ENCODE measurements at regions not wholly inside any gene's neighbourhood (a gene's known extent, or its start where the extent isn't known, plus 50 kb on each side); places are given as distances from the start of the nearest gene placed in this dataset.
"Not testable (repeated sequence)": the region's sequence is repeated elsewhere in the genome, so short reads cannot be mapped to it uniquely, and the experiment has no call there.

DNA sequence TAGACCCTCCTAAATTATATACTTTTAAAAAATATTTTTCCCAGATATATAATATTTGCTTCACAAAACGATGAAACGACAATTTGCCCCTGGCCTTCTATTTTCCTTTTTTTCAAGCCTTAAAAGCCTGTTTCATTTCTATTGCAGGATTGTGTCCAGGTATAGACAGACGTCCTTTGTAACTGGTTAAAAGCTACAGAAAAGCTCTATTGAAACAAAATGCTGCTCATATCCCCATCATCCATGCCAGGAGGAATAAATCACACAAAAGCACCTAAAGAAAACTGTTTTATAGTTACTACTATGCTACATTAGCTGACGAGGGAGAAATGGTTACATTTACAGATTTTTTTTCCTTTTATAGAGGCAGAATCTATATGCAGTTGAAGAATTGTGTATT, 765.1 kb downstream of the DIAPH3 start:
- Histone ChIP-seq H3K36me3 (no peaks in the 10 kb centered on the region), H3K27me3 (no peaks in the 10 kb centered on the region)
- WGBS, 2 donors: 82 to 87% methylated on average over 4 of the region's 4 CpGs

DNA sequence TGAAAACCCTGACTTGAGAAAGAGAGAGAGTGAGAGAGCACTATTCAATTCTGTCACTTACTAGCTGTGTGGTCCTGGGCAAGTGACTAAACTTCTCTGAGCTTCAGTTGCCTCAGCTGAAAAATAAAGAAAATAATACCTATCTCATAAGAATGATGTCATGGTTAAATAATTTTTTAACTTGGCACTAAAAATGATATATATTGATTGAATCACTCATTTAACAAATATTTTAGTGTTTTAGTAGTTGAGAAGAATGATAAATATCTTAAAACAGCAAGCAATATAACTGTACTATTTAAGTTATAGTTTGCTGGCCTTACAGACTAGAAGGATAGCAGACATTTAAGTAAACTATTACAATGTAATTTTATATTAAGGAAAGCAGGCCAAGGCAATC, 764.2 kb downstream of the DIAPH3 start:
- Histone ChIP-seq H3K36me3 (no peaks in the 10 kb centered on the region), H3K27me3 (no peaks in the 10 kb centered on the region), H3K4me1 (peaks cover 0 to 7% (median 3%) of the 10 kb centered on the region in 4 donors), H3K27ac (no peak overlapping the region), H3K9me3 (no peaks in the 10 kb centered on the region), H3K4me3 (no peak overlapping the region)
- ATAC-seq (ENCODE audit: low FRiP score in 2 of 2) (no peak), DNase-seq (no peak)
- TF ChIP-seq POLR2AphosphoS5 (IDR thresholded peaks at IDR 0.05): no peak
- TF ChIP-seq, protein P1, sequence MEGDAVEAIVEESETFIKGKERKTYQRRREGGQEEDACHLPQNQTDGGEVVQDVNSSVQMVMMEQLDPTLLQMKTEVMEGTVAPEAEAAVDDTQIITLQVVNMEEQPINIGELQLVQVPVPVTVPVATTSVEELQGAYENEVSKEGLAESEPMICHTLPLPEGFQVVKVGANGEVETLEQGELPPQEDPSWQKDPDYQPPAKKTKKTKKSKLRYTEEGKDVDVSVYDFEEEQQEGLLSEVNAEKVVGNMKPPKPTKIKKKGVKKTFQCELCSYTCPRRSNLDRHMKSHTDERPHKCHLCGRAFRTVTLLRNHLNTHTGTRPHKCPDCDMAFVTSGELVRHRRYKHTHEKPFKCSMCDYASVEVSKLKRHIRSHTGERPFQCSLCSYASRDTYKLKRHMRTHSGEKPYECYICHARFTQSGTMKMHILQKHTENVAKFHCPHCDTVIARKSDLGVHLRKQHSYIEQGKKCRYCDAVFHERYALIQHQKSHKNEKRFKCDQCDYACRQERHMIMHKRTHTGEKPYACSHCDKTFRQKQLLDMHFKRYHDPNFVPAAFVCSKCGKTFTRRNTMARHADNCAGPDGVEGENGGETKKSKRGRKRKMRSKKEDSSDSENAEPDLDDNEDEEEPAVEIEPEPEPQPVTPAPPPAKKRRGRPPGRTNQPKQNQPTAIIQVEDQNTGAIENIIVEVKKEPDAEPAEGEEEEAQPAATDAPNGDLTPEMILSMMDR (IDR thresholded peaks at IDR 0.05): no peak
- no peak for TF ChIP-seq EP300 (IDR thresholded peaks at IDR 0.05)
- TF ChIP-seq POLR2A (IDR thresholded peaks at IDR 0.05): no peak

More for the DNA sequence above, 765.1 kb downstream of the DIAPH3 start:
- DNase-seq (no peak), ATAC-seq (ENCODE audit: low FRiP score in 2 of 2) (no peak)
- Histone ChIP-seq H3K4me1 (peaks cover 0 to 7% (median 3%) of the 10 kb centered on the region in 4 donors), H3K9me3 (no peaks in the 10 kb centered on the region), H3K27ac (peak overlapping the region in 3 of 4 donors; percentile 9 to 72 (median 16)), H3K4me3 (no peak overlapping the region)
- TF ChIP-seq POLR2AphosphoS5 (IDR thresholded peaks at IDR 0.05): no peak
- TF ChIP-seq EP300 (IDR thresholded peaks at IDR 0.05): no peak
- TF ChIP-seq, protein P1 (IDR thresholded peaks at IDR 0.05): no peak
- TF ChIP-seq POLR2A (IDR thresholded peaks at IDR 0.05): no peak

DNA sequence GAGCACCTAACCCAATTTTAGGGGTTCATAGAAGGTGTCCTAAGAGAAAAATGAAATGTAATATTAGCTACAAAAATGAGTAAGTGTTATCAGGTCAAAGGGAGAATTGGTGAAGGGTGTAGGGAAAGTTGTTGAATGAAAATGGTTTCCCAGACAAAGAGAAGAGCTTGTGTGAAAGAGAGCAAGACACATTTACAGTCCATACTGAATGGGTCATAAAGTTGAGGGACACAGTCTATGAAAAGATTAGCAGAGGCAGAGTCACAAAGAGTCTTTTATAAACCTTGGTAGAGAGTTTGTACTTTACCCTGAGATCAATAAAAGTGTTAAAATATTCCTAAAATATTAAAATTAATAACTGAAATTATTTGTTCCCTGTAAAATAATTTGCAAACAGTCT, 759.4 kb downstream of the DIAPH3 start:
- DNase-seq: no peak
- H3K27me3 ChIP-seq: no peaks in the 10 kb centered on the region
- H3K27ac ChIP-seq: no peak overlapping the region
- ATAC-seq (ENCODE audit: low FRiP score in 2 of 2): no peak
- TF ChIP-seq EP300 (IDR thresholded peaks at IDR 0.05): no peak
- TF ChIP-seq POLR2A (IDR thresholded peaks at IDR 0.05): no peak
- TF ChIP-seq, protein P1 (IDR thresholded peaks at IDR 0.05): no peak
- TF ChIP-seq POLR2AphosphoS5 (IDR thresholded peaks at IDR 0.05): no peak
- peaks cover 0 to 9% (median 3%) of the 10 kb centered on the region in 4 donors for H3K9me3 ChIP-seq
- H3K36me3 ChIP-seq: no peaks in the 10 kb centered on the region
- no peak overlapping the region for H3K4me3 ChIP-seq
- peaks cover 0 to 3% (median 1%) of the 10 kb centered on the region in 4 donors for H3K4me1 ChIP-seq

DNA sequence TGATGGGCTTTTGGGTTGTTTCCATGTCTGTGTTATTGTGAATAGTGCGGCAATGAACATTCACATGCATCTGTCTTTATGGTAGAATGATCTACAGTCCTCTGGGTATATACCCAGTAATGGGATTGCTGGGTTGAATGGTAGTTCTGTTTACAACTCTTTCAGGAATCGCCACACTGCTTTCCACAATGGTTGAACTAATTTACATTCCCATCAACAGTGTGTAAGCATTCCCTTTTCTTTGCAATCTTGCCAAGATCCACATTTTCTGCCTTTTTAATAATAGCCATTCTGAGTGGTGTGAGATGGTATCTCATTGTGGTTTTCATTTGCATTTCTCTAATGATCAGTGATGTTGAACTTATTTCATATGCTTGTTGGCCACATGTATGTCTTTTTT, 756.5 kb downstream of the DIAPH3 start:
- H3K27ac ChIP-seq; H3K27me3 ChIP-seq; H3K4me1 ChIP-seq; ATAC-seq (ENCODE audit: low FRiP score in 2 of 2); H3K4me3 ChIP-seq; H3K9me3 ChIP-seq; H3K36me3 ChIP-seq; DNase-seq: not testable (repeated sequence)
- WGBS, 2 donors: 92 to 98% methylated on average over 2 of the region's 2 CpGs

DNA sequence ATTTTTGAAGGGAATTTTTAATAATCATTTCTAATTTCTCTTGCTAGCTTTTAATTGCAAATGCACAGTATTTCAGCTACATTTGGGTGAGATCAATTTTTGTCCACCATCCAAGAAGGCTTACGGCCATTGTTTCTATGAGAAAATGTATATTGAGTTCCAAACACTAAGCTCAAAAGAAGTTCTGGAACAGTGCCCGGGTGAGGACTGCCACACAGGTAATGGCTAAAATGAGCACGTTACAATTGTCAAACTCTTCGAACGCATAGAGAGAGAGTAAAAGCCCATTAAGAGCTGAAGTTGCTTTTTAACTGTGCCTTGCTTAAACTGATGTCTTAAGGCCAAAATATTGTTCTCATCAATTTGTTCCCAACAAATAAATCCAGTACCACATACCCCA, 755.0 kb downstream of the DIAPH3 start:
- H3K4me3 ChIP-seq: no peak overlapping the region
- no peaks in the 10 kb centered on the region for H3K36me3 ChIP-seq
- ATAC-seq (ENCODE audit: low FRiP score in 2 of 2): no peak
- no peak for TF ChIP-seq EP300 (IDR thresholded peaks at IDR 0.05)
- TF ChIP-seq POLR2AphosphoS5 (IDR thresholded peaks at IDR 0.05): no peak
- WGBS, 2 donors: 89 to 90% methylated on average over 5 of the region's 5 CpGs
- no peaks in the 10 kb centered on the region for H3K27me3 ChIP-seq
- H3K27ac ChIP-seq: no peak overlapping the region
- peaks cover 0 to 7% (median 3%) of the 10 kb centered on the region in 4 donors for H3K4me1 ChIP-seq
- no peak for DNase-seq
- H3K9me3 ChIP-seq: peaks cover 0 to 9% (median 3%) of the 10 kb centered on the region in 4 donors

DNA sequence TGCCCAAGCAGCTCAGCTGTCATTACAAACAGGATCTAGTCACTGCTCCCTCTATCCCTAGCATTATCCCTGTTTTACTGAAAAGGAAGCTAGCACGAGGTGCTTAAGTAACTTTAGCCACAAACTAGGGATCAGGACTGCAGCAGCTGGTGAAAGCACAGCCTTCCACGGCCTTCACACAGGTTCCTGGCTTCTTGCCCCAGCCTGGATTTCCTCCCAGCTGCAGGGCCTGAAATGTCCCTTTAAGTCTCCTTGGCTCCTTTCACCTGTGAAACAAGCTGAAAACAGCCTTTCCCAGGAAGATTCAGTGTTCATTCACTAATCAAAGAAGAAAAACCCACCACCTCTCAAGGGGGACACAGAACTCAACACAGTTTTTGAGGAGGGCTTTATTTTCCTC, 754.5 kb downstream of the DIAPH3 start:
- Histone ChIP-seq H3K9me3 (peaks cover 0 to 9% (median 3%) of the 10 kb centered on the region in 4 donors), H3K36me3 (no peaks in the 10 kb centered on the region), H3K4me1 (peaks cover 0 to 7% (median 3%) of the 10 kb centered on the region in 4 donors), H3K27ac (no peak overlapping the region), H3K27me3 (no peaks in the 10 kb centered on the region), H3K4me3 (no peak overlapping the region)
- DNase-seq: no peak
- ATAC-seq (ENCODE audit: low FRiP score in 2 of 2): no peak
- TF ChIP-seq, protein P1 (IDR thresholded peaks at IDR 0.05): no peak
- TF ChIP-seq POLR2AphosphoS5 (IDR thresholded peaks at IDR 0.05): no peak
- no peak for TF ChIP-seq EP300 (IDR thresholded peaks at IDR 0.05)
- no peak for TF ChIP-seq POLR2A (IDR thresholded peaks at IDR 0.05)
- WGBS, 2 donors: 9 to 23% methylated on average over 2 of the region's 2 CpGs

All from upper lobe of left lung (tissue), 6 donors.